ENCODE measurements at regions not wholly inside any gene's neighbourhood (a gene's known extent, or its start where the extent isn't known, plus 50 kb on each side); places are given as distances from the start of the nearest gene placed in this dataset.
"Not testable (repeated sequence)": the region's sequence is repeated elsewhere in the genome, so short reads cannot be mapped to it uniquely, and the experiment has no call there.

DNA sequence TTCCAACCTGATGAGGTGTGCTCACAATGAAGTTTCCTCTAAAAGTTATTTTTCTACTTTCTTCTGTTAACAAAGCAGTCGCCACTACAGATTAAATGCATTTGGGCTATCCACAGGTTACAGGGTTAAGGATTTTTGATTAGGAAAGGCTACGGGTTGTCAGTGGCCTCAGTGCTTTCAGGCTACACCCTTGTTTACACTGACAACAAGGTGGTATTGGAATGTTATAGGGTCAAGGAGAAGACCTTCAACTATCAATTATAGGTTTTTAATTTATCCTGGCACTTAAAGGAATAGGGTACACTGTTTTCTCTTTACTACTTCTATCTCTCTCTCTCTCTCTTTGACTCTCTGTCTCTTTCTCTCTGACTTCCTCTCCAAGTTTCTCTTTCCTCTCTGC, 102.8 kb downstream of the TMEM167A start:
- H2BK15ac ChIP-seq (ENCODE audit: low read length); H3K79me2 ChIP-seq (ENCODE audit: control insufficient read depth in 1 of 2, insufficient read depth in 2 of 2, low read length in 2 of 2); H3K27me3 ChIP-seq (replicated peaks in 1 of 4; ENCODE audit: control insufficient read depth in 3 of 4, extremely low read depth in 1 of 4, insufficient read depth in 3 of 4, low read length in 3 of 4); H2BK120ac ChIP-seq (replicated peaks; ENCODE audit: low read depth, low read length); H3K4me3 ChIP-seq (ENCODE audit: extremely low read depth in 1 of 4, insufficient read depth in 2 of 4, low read depth in 3 of 4, low read length in 4 of 4); DNase-seq (ENCODE audit: low read depth in 1 of 2, low spot score in 2 of 2); POLR2A ChIA-PET (ENCODE audit: partially characterized antibody); H3K4me2 ChIP-seq (ENCODE audit: insufficient read depth in 1 of 2, low read depth in 2 of 2, low read length in 2 of 2); H3K27ac ChIP-seq (ENCODE audit: low read depth, low read length); H3K14ac ChIP-seq (ENCODE audit: insufficient read length); H4K20me1 ChIP-seq (replicated peaks in 1 of 2; ENCODE audit: control insufficient read depth in 1 of 2, insufficient read depth in 2 of 2, low read length in 2 of 2); H3K56ac ChIP-seq (replicated peaks; ENCODE audit: insufficient read length, low read depth, low read length); H2AFZ ChIP-seq (ENCODE audit: low read length); H3K23ac ChIP-seq (ENCODE audit: insufficient read length); H2BK5ac ChIP-seq (ENCODE audit: low read depth, low read length); FAIRE-seq; H2BK20ac ChIP-seq (ENCODE audit: low read length); H4K8ac ChIP-seq (ENCODE audit: extremely low read depth, insufficient read depth, low read length); H3K36me3 ChIP-seq (ENCODE audit: control insufficient read depth in 2 of 4, insufficient read depth in 4 of 4, low read length in 3 of 4); H4K5ac ChIP-seq (ENCODE audit: insufficient read length, low read depth, low read length); H3K18ac ChIP-seq (ENCODE audit: extremely low read depth, low read length); H3K23me2 ChIP-seq (ENCODE audit: low read depth, low read length); H3K4me1 ChIP-seq (replicated peaks in 1 of 4; ENCODE audit: control insufficient read depth in 3 of 4, insufficient read depth in 4 of 4, low read length in 3 of 4); H2BK12ac ChIP-seq (ENCODE audit: low read depth, low read length); H2AK5ac ChIP-seq (ENCODE audit: low read depth, low read length); H3K79me1 ChIP-seq (ENCODE audit: low read depth, low read length); H4K91ac ChIP-seq (replicated peaks; ENCODE audit: insufficient read length, low read length); CTCF ChIA-PET (ENCODE audit: partially characterized antibody); H3K9ac ChIP-seq (replicated peaks in 1 of 4; ENCODE audit: extremely low read depth in 1 of 4, low read depth in 3 of 4, low read length in 3 of 4); H3K4ac ChIP-seq (replicated peaks; ENCODE audit: insufficient read length, low read depth, low read length): not testable (repeated sequence)
- 94% methylated on average over 2 of the region's 2 CpGs; no CpG with 5 or more reads in 1 of the 2 experiments for WGBS, 2 experiments (ENCODE audit: extremely low coverage in 1 of 2, insufficient coverage in 1 of 2, insufficient read length in 1 of 2, insufficient replicate concordance in 2 of 2, low coverage in 1 of 2, low lambda C conversion rate in 2 of 2, missing lambda C conversion rate in 1 of 2)
- H3K9me3 ChIP-seq (ENCODE audit: insufficient read depth in 2 of 2, low read depth in 1 of 2, low read length in 1 of 2) = peaks cover 24 to 27% of the 10 kb centered on the region in 2 experiments

All from H1 (cell line).